Upper lobe of left lung (tissue), 4 donors: ENCODE measurements at regions not wholly inside any gene's neighbourhood (a gene's known extent, or its start where the extent isn't known, plus 50 kb on each side); places are given as distances from the start of the nearest gene placed in this dataset.

Source experiments
- CTCF ChIP-seq, 6 experiments: fragments of 450-650 bp in 4 of 6; fragments of 200-600 bp in 2 of 6; sonication (generic) in 2 of 6; IDR thresholded peaks; one replicate each; pipeline ENCODE4 v1.5.1; 2016 to 2019; ENCODE audit warnings: antibody characterized with exemption in 6 of 6
- EP300 ChIP-seq, 4 donors: sonication (generic); formaldehyde crosslinking; IDR thresholded peaks; one replicate each; pipeline ENCODE4 v1.5.1; 2017; ENCODE audit warnings: antibody characterized with exemption in 4 of 4, control low read depth in 2 of 4
- POLR2A ChIP-seq, 4 donors: fragments of 450-650 bp; IDR thresholded peaks; one replicate each; pipeline ENCODE4 v1.5.1; 2016 to 2017; ENCODE audit warnings: antibody characterized with exemption in 4 of 4, mild to moderate bottlenecking in 2 of 4
- POLR2AphosphoS5 ChIP-seq, 2 donors: sonication (generic); formaldehyde crosslinking; IDR thresholded peaks; one replicate each; pipeline ENCODE4 v1.5.1; 2017; ENCODE audit warnings: antibody characterized with exemption in 2 of 2

GRCh38 chr18:6570581-6571238, 156.0 kb upstream of the L3MBTL4 start:
- TF ChIP-seq CTCF (IDR thresholded peaks at IDR 0.05) (no peak), POLR2A (IDR thresholded peaks at IDR 0.05) (no peak), EP300 (IDR thresholded peaks at IDR 0.05) (no peak), POLR2AphosphoS5 (IDR thresholded peaks at IDR 0.05) (no peak)
